Heart left ventricle (tissue), 13 donors: ENCODE measurements at regions not wholly inside any gene's neighbourhood (a gene's known extent, or its start where the extent isn't known, plus 50 kb on each side); places are given as distances from the start of the nearest gene placed in this dataset.

Experiments used
- POLR2A ChIP-seq, 2 donors: fragments of 450-650 bp; IDR thresholded peaks; one replicate each; pipeline ENCODE4 v1.6.1; 2017; ENCODE audit warnings: antibody characterized with exemption in 2 of 2, mild to moderate bottlenecking in 2 of 2, moderate library complexity in 2 of 2
- TF ChIP-seq, protein P1 (sequence below), 12 donors: fragments of 200-600 bp; sonication (generic) in 4 of 12; IDR thresholded peaks; one replicate each; pipeline versions ENCODE4 v1.5.0 to v1.8.0; 2018 to 2022; ENCODE audit warnings: antibody characterized with exemption in 12 of 12, mild to moderate bottlenecking in 5 of 12
- donor health status: ischemic (EF 13 %, LVEDD 7.1; RV severe dilation, severe dysfunction).
- donor health status: DM: no; HTN: yes; CAD: no.
- donor health status: DM: no; HTN: no; CAD: no.
- donor health status: ischemic (EF 25% LVEDD 6.9; RV normal size, moderate dysfunction).
- donor health status: ischemic (EF 25% LVEDD 5.7; RV mildly dilated, moderate dysfunction).
- donor health status: ischemic (EF 35%, LVEDD 5.7; RV mildly dilated, moderate dysfunction).
- donor health status: nonischemic (EF 11% LVEDD 7.7; RV severe dilation, severe dysfunction).
- donor health status: DM: yes; HTN: yes; CAD: no.
- donor health status: PGD.
- donor health status: ischemic (EF 29% LVEDD 5.4; RV normal size, mild dysfunction).
- donor health status: nonischemic (EF 23%, LVEDD 6.1; RV moderate dilation, normal function).

DNA sequence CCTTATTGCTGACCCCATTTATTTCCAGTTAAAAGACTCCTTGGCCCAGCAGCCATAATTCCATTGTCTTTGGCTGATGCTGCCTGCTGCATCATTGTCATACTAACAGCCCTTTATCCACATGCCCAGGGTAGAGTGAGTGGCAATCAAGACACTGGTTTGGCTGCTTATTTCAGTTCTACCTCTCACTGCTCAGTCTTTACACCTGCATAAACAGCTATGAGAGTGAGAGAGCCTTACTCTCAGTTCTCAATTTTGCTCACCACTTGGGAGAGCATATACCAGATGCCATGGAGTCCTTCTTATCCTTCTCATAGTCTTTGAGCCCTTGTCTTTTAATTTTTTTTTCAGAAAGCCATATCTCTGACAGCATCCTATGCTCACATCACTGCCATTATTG, 596.9 kb upstream of the CYLC2 start:
- TF ChIP-seq, protein P1, sequence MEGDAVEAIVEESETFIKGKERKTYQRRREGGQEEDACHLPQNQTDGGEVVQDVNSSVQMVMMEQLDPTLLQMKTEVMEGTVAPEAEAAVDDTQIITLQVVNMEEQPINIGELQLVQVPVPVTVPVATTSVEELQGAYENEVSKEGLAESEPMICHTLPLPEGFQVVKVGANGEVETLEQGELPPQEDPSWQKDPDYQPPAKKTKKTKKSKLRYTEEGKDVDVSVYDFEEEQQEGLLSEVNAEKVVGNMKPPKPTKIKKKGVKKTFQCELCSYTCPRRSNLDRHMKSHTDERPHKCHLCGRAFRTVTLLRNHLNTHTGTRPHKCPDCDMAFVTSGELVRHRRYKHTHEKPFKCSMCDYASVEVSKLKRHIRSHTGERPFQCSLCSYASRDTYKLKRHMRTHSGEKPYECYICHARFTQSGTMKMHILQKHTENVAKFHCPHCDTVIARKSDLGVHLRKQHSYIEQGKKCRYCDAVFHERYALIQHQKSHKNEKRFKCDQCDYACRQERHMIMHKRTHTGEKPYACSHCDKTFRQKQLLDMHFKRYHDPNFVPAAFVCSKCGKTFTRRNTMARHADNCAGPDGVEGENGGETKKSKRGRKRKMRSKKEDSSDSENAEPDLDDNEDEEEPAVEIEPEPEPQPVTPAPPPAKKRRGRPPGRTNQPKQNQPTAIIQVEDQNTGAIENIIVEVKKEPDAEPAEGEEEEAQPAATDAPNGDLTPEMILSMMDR (IDR thresholded peaks at IDR 0.05), result no peak
- TF ChIP-seq POLR2A (IDR thresholded peaks at IDR 0.05), result no peak
